Brain microvascular endothelial cell (primary cell): ENCODE measurements at regions not wholly inside any gene's neighbourhood (a gene's known extent, or its start where the extent isn't known, plus 50 kb on each side); places are given as distances from the start of the nearest gene placed in this dataset.

ENCODE experiments used
- DNase-seq: peaks from one replicate; pipeline ENCODE4 v3.0.0-alpha.2; 2020
- H3K27ac ChIP-seq: fragments of 250-450 bp; sonication (Bioruptor Pico); 2 replicates; pipeline ENCODE4 v1.5.1; 2020; ENCODE audit warnings: mild to moderate bottlenecking, moderate library complexity
- H3K27me3 ChIP-seq: fragments of 250-450 bp; sonication (Bioruptor Pico); replicated peaks from 2 replicates; pipeline ENCODE4 v1.5.1; 2020; ENCODE audit warnings: mild to moderate bottlenecking
- H3K36me3 ChIP-seq: fragments of 250-450 bp; sonication (Bioruptor Pico); replicated peaks from 2 replicates; pipeline ENCODE4 v1.5.1; 2020; ENCODE audit warnings: mild to moderate bottlenecking
- H3K4me3 ChIP-seq: 2 replicates; pipeline ENCODE4 v1.5.1; 2011; ENCODE audit warnings: low read depth, mild to moderate bottlenecking, control low read depth, low read length, moderate library complexity
- in situ Hi-C: cut with HindIII; loops from 2 replicates; pipeline ENCODE4 v1.10.0; 2017; ENCODE audit warnings: low sequenced_read_pairs, low pct_ligation_motif_present
- TF ChIP-seq, protein P1 (sequence below): IDR thresholded peaks from 2 replicates; pipeline ENCODE4 v1.5.1; 2011; ENCODE audit warnings: low read depth, mild to moderate bottlenecking, moderate library complexity, low read length, control low read depth, inconsistent platforms; ENCODE audit errors: missing control alignments

DNA sequence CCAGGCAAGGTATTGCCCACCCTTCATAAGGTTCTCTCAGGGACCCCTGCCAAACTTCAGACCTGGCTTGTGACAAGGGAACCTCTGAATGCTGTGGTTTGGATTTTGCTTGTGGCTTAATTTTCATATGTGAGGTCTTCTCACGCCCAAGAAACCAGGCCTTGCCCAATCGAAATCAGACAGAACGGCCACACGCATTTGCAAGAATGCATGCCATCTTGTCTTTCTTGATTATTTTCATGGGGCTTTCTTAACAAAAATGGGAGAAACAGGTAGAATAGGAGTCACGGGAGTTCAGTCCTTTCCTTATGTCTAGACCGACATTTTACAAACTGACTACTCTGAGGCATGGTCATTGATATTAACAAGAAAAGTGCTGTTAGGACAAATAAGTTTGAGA is 170.2 kb upstream of the PAPPA start:
- in situ Hi-C loops, result loop anchor here (25.0 kb wide), 1 partner anchor 96 kb away; no protein-coding TSS in a partner anchor
- TF ChIP-seq, protein P1, sequence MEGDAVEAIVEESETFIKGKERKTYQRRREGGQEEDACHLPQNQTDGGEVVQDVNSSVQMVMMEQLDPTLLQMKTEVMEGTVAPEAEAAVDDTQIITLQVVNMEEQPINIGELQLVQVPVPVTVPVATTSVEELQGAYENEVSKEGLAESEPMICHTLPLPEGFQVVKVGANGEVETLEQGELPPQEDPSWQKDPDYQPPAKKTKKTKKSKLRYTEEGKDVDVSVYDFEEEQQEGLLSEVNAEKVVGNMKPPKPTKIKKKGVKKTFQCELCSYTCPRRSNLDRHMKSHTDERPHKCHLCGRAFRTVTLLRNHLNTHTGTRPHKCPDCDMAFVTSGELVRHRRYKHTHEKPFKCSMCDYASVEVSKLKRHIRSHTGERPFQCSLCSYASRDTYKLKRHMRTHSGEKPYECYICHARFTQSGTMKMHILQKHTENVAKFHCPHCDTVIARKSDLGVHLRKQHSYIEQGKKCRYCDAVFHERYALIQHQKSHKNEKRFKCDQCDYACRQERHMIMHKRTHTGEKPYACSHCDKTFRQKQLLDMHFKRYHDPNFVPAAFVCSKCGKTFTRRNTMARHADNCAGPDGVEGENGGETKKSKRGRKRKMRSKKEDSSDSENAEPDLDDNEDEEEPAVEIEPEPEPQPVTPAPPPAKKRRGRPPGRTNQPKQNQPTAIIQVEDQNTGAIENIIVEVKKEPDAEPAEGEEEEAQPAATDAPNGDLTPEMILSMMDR, result no peak
- no peak overlapping the region for H3K4me3 ChIP-seq
- no peak overlapping the region for H3K27ac ChIP-seq
- no peak for DNase-seq
- H3K36me3 ChIP-seq, result no peaks in the 10 kb centered on the region
- H3K27me3 ChIP-seq, result no peaks in the 10 kb centered on the region

DNA sequence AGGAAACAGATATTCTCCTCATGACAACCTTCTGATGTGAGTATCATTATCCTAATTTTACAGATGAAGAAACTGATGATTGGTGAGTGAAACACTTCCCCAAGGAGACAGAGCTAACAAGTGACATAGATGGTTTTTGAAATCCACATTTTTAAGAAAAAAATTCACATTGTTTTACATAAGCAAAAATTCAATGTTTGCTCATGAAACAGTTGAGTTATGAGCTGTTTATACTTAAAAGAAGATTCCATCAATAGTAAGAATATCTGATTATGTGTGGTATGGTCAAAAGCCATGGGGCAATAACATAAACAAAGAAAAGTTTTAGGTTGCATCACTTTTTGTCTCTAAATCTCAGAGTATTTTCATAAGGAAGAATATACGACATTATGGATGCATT is 167.9 kb upstream of the PAPPA start:
- Histone ChIP-seq H3K4me3 (no peak overlapping the region), H3K27ac (no peak overlapping the region), H3K27me3 (no peaks in the 10 kb centered on the region), H3K36me3 (no peaks in the 10 kb centered on the region)
- no peak for DNase-seq
- in situ Hi-C loops, result loop anchor here (25.0 kb wide), 1 partner anchor 98 kb away; no protein-coding TSS in a partner anchor
- TF ChIP-seq, protein P1, result no peak

DNA sequence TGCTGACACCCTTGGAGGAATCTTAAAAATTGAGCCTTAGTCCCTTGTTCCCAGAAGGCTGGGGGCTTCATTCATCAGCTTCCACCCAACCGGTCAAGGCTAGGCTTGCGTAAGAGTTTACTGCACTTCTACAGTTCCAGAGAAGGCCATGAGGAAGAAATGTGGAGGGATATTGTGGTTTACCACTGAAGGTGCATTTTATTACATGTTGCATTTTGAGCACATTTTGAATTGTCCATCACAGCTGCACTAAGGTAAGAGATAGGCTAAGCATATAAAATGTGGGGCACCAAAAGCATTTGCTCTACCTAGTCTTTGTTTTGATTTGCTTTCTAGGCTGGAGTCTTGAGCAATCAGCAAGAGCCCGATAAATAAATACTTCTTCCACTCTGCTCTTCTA is 167.1 kb upstream of the PAPPA start:
- no peaks in the 10 kb centered on the region for H3K36me3 ChIP-seq
- H3K27ac ChIP-seq, result no peak overlapping the region
- no peaks in the 10 kb centered on the region for H3K27me3 ChIP-seq
- no peak overlapping the region for H3K4me3 ChIP-seq
- in situ Hi-C loops, result loop anchor here (25.0 kb wide), 1 partner anchor 99 kb away; no protein-coding TSS in a partner anchor
- no peak for DNase-seq
- TF ChIP-seq, protein P1, result no peak

DNA sequence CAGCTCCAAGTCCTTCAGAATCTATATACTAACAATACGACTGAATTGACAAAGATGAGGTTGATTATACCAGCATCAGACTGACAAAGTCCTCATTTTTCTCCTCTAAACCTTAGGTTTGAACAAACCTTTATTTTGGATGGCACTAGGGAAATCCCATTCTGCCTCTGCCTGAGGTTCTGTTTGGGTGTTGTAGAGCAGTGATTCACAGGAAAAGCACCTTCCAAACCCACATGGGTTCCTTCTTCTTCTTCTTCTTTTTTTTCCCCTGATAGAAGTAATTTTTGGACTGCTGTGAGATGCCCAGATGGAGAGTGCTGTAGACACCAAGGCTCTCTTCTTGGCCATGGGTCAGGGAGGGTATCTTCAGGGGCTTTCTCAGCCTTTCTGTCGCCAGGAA is 164.9 kb upstream of the PAPPA start:
- no peak for DNase-seq
- Histone ChIP-seq H3K4me3 (no peak overlapping the region), H3K36me3 (no peaks in the 10 kb centered on the region), H3K27me3 (no peaks in the 10 kb centered on the region), H3K27ac (no peak overlapping the region)
- TF ChIP-seq, protein P1, result no peak
- in situ Hi-C loops, result loop anchor here (25.0 kb wide), 1 partner anchor 101 kb away; no protein-coding TSS in a partner anchor

DNA sequence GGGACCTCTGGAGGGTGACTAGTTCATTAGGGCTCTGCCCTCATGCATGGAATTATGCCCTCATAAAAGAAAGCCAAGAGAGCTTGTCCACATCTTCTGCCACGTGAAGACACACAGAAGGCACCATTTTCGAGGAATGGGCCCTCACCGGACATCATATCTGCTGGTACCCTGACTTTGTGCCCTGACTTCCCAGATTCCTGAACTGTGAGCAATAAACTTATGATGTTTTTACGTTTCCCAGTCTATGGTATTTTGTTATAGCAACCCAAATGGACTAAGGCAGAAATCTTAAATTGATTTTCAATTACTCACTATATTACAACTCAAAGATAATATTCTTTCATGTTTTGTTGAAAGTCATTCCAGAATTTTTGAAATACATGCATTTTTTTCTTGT is 163.8 kb upstream of the PAPPA start:
- Histone ChIP-seq H3K36me3 (no peaks in the 10 kb centered on the region), H3K27me3 (no peaks in the 10 kb centered on the region), H3K4me3 (no peak overlapping the region), H3K27ac (no peak overlapping the region)
- TF ChIP-seq, protein P1, result no peak
- peak; percentile 32 for DNase-seq
- in situ Hi-C loops, result loop anchor here (25.0 kb wide), 1 partner anchor 103 kb away; no protein-coding TSS in a partner anchor

DNA sequence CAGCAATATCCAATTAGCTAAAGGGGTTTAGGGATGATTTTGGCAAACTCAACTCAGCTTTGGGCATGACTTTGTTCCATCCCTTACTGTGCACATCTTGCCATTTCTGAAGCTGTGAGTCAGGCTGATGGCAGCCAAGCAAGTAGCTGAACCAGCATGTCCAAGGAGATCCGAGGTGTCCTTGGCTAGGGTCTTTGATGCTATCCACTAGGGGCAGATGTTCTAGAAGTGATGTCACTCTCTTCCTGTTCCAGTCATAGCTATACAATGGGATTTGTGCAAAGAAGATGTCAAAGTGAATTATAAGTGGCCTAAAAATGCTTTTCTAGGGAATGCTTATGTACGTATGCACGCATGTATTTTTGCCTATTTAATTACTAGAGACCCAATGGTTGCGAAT is 160.8 kb upstream of the PAPPA start:
- DNase-seq, result peak; percentile 60
- no peaks in the 10 kb centered on the region for H3K27me3 ChIP-seq
- H3K4me3 ChIP-seq, result no peak overlapping the region
- TF ChIP-seq, protein P1, result peak; percentile 52
- H3K36me3 ChIP-seq, result no peaks in the 10 kb centered on the region
- in situ Hi-C loops, result loop anchor here (25.0 kb wide), 1 partner anchor 106 kb away; no protein-coding TSS in a partner anchor
- no peak overlapping the region for H3K27ac ChIP-seq
